ENCODE measurements at regions not wholly inside any gene's neighbourhood (a gene's known extent, or its start where the extent isn't known, plus 50 kb on each side); places are given as distances from the start of the nearest gene placed in this dataset.
"Not testable (repeated sequence)": the region's sequence is repeated elsewhere in the genome, so short reads cannot be mapped to it uniquely, and the experiment has no call there.

DNA sequence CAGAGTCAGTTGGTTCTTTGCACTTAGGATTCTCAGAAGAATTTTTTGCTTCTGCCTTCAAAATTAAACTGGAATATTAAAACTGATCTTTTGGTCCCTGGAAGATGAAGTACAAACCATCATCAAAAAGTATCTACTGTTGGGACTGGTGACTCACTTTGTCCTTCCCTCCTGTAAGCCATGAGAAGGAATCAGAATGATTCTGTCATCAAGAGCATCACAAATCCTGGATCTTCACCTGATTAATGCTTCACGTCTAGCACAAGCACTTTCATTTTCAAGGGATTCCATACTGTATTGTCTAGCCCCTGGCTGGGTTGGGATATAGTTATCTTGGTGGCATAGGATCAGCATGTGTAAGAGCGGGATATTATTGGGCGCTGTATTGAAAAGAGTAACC is 69.3 kb upstream of the CYP1B1 start:
- no peak for DNase-seq

DNA sequence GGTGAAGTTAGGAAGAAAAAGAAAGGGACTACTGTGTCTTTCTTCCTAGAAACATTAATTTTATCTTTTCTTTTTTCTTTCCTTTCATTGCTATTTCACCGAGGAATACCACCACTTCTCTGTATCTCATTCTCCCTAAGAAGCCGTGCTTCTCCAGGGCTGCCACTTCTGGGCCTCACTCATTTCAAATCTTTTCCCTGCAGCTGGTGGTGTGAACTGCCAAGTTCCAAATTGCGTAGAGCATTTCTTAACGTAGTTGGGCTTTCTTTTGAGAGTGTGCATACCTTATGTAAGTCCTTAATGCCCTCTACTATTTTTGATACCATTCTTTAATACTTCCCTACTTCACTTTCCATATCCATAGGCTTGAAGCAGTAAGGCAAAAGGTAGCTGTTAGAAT is 66.7 kb upstream of the CYP1B1 start:
- no peak for DNase-seq

- DNase-seq = no peak
Measured at GRCh38 chr2:38141501-38141900, 65.5 kb upstream of the CYP1B1 start.

DNA sequence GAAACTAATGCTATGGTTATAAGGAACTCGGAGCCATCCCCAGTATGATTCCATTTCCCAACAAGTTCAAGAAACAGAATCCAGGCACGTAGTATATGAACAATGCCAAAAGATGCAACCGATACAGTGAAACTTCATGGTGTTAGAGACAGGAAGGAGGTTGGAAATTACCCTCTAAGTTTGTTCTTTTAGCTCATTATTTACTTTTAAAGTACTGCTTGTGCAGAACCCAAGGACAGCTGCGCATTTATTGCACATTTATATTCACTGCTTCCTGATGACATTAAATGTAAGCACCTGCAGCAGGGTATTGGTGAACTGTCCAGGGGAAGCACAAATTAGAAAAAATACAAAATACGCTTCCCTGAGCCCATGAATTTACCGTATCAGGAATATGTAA is 63.0 kb upstream of the CYP1B1 start:
- DNase-seq = no peak

GRCh38 chr2:38138419-38138818 is 62.5 kb upstream of the CYP1B1 start:
- no peak for DNase-seq

DNA sequence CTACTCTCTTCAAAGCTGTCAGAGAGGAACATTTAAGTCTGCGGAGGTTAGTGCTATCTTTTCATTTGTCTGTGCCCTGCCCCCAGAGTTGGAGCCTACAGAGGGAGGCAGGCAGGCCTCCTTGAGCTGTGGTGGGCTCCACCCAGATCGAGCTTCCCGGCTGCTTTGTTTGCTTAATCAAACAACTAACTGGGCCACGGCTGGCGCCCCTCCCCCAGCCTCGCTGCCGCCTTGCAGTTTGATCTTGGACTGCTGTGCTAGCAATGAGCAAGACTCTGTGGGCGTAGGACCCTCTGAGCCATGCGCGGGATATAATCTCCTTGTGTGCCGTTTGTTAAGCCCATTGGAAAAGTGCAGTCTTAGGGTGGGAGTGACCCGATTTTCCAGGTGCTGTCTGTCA is 62.0 kb upstream of the CYP1B1 start:
- not testable (repeated sequence) for DNase-seq

GRCh38 chr2:38131676-38132075 is 55.7 kb upstream of the CYP1B1 start:
- DNase-seq = no peak

DNA sequence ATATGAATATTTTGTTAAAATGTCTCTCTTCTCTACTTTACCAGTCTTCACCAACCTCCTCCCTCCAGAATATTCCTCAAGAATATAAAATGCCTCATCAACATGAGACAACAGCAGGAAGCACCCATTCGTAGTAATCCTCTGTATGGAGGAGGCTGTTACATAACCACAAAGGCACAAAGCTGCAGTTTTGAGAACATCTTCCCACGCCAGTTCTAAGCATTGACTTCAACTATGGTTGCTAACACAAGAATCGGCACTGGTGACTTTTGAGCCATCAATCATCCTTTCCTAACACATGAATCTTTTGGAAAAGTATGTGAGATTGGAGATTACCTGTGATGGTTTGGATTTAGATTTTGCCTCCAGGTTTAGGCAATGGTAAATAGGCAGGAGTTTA is 54.9 kb upstream of the CYP1B1 start:
- no peak for DNase-seq

- DNase-seq = no peak
Measured at GRCh38 chr2:38129987-38130386, 54.0 kb upstream of the CYP1B1 start.

DNA sequence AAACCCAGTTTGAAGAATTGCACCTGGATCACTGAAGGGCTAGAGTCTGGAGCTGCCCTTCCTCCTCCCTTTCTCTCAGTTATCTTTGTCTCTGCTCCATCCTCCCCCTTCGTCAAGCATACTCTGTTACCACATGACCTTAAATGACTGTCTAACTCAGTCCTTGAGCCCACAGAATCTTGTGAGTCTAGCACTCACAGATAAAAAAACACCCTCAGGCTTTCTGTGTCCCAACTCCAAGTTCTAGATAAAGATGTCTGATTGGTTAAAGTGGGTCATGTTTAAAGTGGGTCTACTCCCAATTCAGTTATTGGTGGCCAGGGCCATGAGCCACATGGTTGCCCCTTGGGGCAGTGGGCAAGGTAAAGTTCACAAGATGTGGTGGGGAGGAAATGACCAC is 53.5 kb upstream of the CYP1B1 start:
- no peak for DNase-seq

DNA sequence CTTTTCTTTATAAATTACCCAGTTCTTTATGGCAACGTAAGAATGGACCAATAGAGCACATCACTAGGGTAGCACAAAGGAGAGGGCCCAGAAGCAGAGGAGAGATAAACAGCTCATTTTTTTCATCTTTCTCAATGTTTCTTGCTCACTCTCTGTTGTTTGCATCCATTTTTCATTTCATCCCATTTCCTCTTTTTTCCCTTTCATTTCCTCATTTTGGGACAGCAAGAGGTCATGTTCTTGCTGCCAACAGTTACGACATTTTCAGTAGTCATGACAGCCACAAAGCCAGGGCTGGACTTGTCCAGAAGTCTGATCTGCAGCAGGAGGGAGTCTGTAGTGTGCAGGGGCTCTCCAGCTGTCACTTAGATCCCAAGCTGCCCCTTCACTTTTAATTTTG is 52.7 kb upstream of the CYP1B1 start:
- no peak for DNase-seq

DNA sequence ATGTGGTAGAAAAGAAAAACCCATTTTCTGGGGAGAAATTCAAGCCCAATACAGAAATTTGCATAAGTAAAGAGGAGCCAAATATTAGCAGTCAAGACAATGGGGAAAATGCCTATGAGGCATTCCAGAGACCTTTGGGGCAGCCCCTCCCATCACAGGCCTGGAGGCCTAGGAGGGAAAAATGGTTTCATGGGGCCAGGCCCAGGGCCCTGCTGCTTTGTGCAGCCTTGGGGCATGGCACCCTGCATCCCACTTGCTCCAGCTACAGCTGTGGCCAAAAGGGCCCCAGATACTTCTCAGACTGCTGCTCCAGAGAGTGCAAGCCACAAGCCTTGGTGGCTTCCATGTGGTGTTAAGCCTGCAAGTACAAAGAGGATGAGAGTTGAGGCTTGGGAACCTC is 51.3 kb upstream of the CYP1B1 start:
- DNase-seq = no peak

DNA sequence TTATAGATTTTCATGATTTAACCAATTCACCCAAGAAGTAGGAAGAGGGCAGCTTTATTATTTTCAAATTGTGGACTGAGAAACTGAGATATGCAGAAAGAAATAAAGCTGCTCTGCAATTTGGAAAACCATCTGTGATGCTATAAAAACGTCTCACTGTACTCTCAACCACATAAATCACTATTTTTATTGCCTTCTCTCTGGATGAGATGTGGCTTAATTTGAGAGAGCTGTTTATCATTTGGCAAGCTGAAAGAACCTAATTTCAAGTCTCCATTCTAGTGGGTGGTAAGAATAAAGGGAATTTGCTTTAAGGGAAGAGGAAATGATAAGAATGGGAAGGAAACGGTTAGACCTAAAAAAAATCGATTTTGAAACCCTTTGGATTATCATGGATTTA is 49.9 kb upstream of the CYP1B1 start:
- DNase-seq = no peak

Data from NCI-H69 (cell line).